HEK293 (cell line): ENCODE measurements at regions not wholly inside any gene's neighbourhood (a gene's known extent, or its start where the extent isn't known, plus 50 kb on each side); places are given as distances from the start of the nearest gene placed in this dataset.

ENCODE experiments used
- CTCF ChIA-PET: fragments of 350-600 bp; formaldehyde crosslinking; extraction: SDS; loops from one replicate; lab custom pipeline; 2021; ENCODE audit warnings: antibody characterized with exemption; lab: Yijun Ruan, JAX
- POLR2A ChIA-PET: fragments of 300-600 bp; formaldehyde crosslinking; extraction: SDS; loops from one replicate; lab custom pipeline; 2020; ENCODE audit warnings: antibody characterized with exemption, inconsistent platforms; lab: Yijun Ruan, JAX
- H3K27ac ChIP-seq: fragments of 200-500 bp; sonication (Bioruptor generic); 2 replicates; pipeline ENCODE4 v1.5.1; 2014; ENCODE audit warnings: low read depth, low read length, control low read depth, inconsistent platforms; ENCODE audit errors: extremely low read depth
- H3K36me3 ChIP-seq, 2 experiments: fragments of 200-500 bp in 1 of 2; sonication (Bioruptor generic) in 1 of 2; 1 replicate in 1 of 2; 2 replicates in 1 of 2; pipeline ENCODE4 v1.5.1; 2014 to 2017; ENCODE audit warnings: inconsistent platforms in 2 of 2, low read length in 2 of 2; ENCODE audit not compliant: control insufficient read depth in 2 of 2, insufficient read depth in 1 of 2
- H3K4me1 ChIP-seq: fragments of 200-500 bp; sonication (Bioruptor generic); 2 replicates; pipeline ENCODE4 v1.5.1; 2014; ENCODE audit warnings: mild to moderate bottlenecking, low read length, inconsistent platforms; ENCODE audit not compliant: control insufficient read depth, insufficient read depth
- H3K4me3 ChIP-seq: 2 replicates; pipeline ENCODE4 v1.5.1; 2011; ENCODE audit warnings: low read depth, mild to moderate bottlenecking, control low read depth, low read length, moderate library complexity
- H3K9me3 ChIP-seq: fragments of 200-500 bp; sonication (Bioruptor generic); 2 replicates; pipeline ENCODE4 v1.5.1; 2014; ENCODE audit warnings: low read depth, low read length, inconsistent platforms; ENCODE audit not compliant: control insufficient read depth, insufficient read depth
- BCL6B ChIP-seq: fragments of 450-650 bp; formaldehyde crosslinking; IDR thresholded peaks from 2 replicates; pipeline ENCODE4 v1.5.1; 2017; ENCODE audit warnings: missing biosample characterization, missing genetic modification characterization
- GFI1B ChIP-seq: fragments of 450-650 bp; formaldehyde crosslinking; IDR thresholded peaks from 2 replicates; pipeline ENCODE4 v1.5.1; 2016; ENCODE audit warnings: missing biosample characterization, missing genetic modification characterization
- HOXD13 ChIP-seq: sonication (generic); formaldehyde crosslinking; IDR thresholded peaks from 2 replicates; pipeline ENCODE4 v1.8.0; 2022; ENCODE audit warnings: missing genetic modification reagents, borderline replicate concordance
- MZF1 ChIP-seq: fragments of 450-650 bp; formaldehyde crosslinking; IDR thresholded peaks from 2 replicates; pipeline ENCODE4 v1.5.1; 2017; ENCODE audit warnings: missing biosample characterization, missing genetic modification characterization, borderline replicate concordance
- SP7 ChIP-seq: fragments of 450-650 bp; formaldehyde crosslinking; IDR thresholded peaks from 2 replicates; pipeline ENCODE4 v1.5.1; 2016; ENCODE audit warnings: missing biosample characterization, missing genetic modification characterization
- ZBTB20 ChIP-seq: fragments of 450-650 bp; formaldehyde crosslinking; IDR thresholded peaks from 2 replicates; pipeline ENCODE4 v1.5.1; 2016; ENCODE audit warnings: missing biosample characterization, missing genetic modification characterization
- ZNF114 ChIP-seq: fragments of 450-650 bp; formaldehyde crosslinking; IDR thresholded peaks from 2 replicates; pipeline ENCODE4 v1.5.0; 2017; ENCODE audit warnings: missing biosample characterization, missing genetic modification characterization
- ZNF274 ChIP-seq, 2 experiments: fragments of 200-500 bp in 1 of 2; fragments of 450-650 bp in 1 of 2; sonication (Bioruptor generic) in 1 of 2; formaldehyde crosslinking in 1 of 2; IDR thresholded peaks; 2 replicates each; pipeline versions ENCODE4 v1.5.1 to v1.6.1; 2014 to 2016; ENCODE audit warnings: borderline replicate concordance in 1 of 2, inconsistent platforms in 1 of 2, low read length in 1 of 2, missing biosample characterization in 1 of 2, missing genetic modification characterization in 1 of 2
- ZNF311 ChIP-seq: fragments of 450-650 bp; formaldehyde crosslinking; IDR thresholded peaks from 2 replicates; pipeline ENCODE4 v1.5.1; 2017; ENCODE audit warnings: missing biosample characterization, missing genetic modification characterization, borderline replicate concordance
- ZNF350 ChIP-seq: fragments of 450-650 bp; formaldehyde crosslinking; IDR thresholded peaks from 2 replicates; pipeline ENCODE4 v1.5.0; 2017; ENCODE audit warnings: missing biosample characterization, mild to moderate bottlenecking, missing genetic modification characterization
- ZNF354C ChIP-seq: fragments of 450-650 bp; formaldehyde crosslinking; IDR thresholded peaks from 2 replicates; pipeline ENCODE4 v1.5.1; 2016; ENCODE audit warnings: missing biosample characterization, missing genetic modification characterization, low read depth, borderline replicate concordance
- ZNF48 ChIP-seq: fragments of 450-650 bp; formaldehyde crosslinking; IDR thresholded peaks from 2 replicates; pipeline ENCODE4 v1.5.1; 2016; ENCODE audit warnings: missing biosample characterization, missing genetic modification characterization
- ZNF510 ChIP-seq: fragments of 450-650 bp; formaldehyde crosslinking; IDR thresholded peaks from 2 replicates; pipeline ENCODE4 v1.5.1; 2018; ENCODE audit warnings: mild to moderate bottlenecking, missing genetic modification characterization, missing biosample characterization; ENCODE audit not compliant: insufficient replicate concordance
- ZNF585B ChIP-seq: fragments of 450-650 bp; formaldehyde crosslinking; IDR thresholded peaks from 2 replicates; pipeline ENCODE4 v1.5.1; 2016; ENCODE audit warnings: missing biosample characterization, missing genetic modification characterization
- ZNF660 ChIP-seq: fragments of 450-650 bp; IDR thresholded peaks from 2 replicates; pipeline ENCODE4 v1.5.1; 2018; ENCODE audit warnings: missing biosample characterization, mild to moderate bottlenecking, missing genetic modification characterization
- ZNF670 ChIP-seq: fragments of 450-650 bp; formaldehyde crosslinking; IDR thresholded peaks from 2 replicates; pipeline ENCODE4 v1.5.1; 2016; ENCODE audit warnings: missing biosample characterization, missing genetic modification characterization, low read depth
- ZNF76 ChIP-seq: fragments of 450-650 bp; formaldehyde crosslinking; IDR thresholded peaks from 2 replicates; pipeline ENCODE4; 2016; ENCODE audit warnings: low read depth, missing biosample characterization, missing genetic modification characterization, borderline replicate concordance
- ZNF843 ChIP-seq: fragments of 450-650 bp; formaldehyde crosslinking; IDR thresholded peaks from 2 replicates; pipeline ENCODE4 v1.5.1; 2016; ENCODE audit warnings: missing biosample characterization, missing genetic modification characterization
- TF ChIP-seq, protein P1 (sequence below): fragments of 450-650 bp; formaldehyde crosslinking; conservative IDR thresholded peaks from 2 replicates; pipeline ENCODE4 v1.5.1; 2016; ENCODE audit warnings: low read depth, missing biosample characterization, missing genetic modification characterization
- TF ChIP-seq, protein P2 (sequence below): fragments of 450-650 bp; formaldehyde crosslinking; IDR thresholded peaks from 2 replicates; pipeline ENCODE4 v1.5.1; 2017; ENCODE audit warnings: missing biosample characterization, missing genetic modification characterization
- TF ChIP-seq, protein P3 (sequence below): IDR thresholded peaks from 2 replicates; pipeline ENCODE4 v1.6.1; 2011; ENCODE audit warnings: mild to moderate bottlenecking, low read depth, low read length, borderline replicate concordance
- TF ChIP-seq, protein P4 (sequence below): fragments of 450-650 bp; formaldehyde crosslinking; IDR thresholded peaks from 2 replicates; pipeline ENCODE4 v1.5.1; 2017; ENCODE audit warnings: missing biosample characterization, missing genetic modification characterization

GRCh38 chr12:105978686-105979085 lies 160.1 kb downstream of the NUAK1 start (continued):
- no peak for TF ChIP-seq ZNF843 (tag by site-specific recombination)
- TF ChIP-seq, protein P1, sequence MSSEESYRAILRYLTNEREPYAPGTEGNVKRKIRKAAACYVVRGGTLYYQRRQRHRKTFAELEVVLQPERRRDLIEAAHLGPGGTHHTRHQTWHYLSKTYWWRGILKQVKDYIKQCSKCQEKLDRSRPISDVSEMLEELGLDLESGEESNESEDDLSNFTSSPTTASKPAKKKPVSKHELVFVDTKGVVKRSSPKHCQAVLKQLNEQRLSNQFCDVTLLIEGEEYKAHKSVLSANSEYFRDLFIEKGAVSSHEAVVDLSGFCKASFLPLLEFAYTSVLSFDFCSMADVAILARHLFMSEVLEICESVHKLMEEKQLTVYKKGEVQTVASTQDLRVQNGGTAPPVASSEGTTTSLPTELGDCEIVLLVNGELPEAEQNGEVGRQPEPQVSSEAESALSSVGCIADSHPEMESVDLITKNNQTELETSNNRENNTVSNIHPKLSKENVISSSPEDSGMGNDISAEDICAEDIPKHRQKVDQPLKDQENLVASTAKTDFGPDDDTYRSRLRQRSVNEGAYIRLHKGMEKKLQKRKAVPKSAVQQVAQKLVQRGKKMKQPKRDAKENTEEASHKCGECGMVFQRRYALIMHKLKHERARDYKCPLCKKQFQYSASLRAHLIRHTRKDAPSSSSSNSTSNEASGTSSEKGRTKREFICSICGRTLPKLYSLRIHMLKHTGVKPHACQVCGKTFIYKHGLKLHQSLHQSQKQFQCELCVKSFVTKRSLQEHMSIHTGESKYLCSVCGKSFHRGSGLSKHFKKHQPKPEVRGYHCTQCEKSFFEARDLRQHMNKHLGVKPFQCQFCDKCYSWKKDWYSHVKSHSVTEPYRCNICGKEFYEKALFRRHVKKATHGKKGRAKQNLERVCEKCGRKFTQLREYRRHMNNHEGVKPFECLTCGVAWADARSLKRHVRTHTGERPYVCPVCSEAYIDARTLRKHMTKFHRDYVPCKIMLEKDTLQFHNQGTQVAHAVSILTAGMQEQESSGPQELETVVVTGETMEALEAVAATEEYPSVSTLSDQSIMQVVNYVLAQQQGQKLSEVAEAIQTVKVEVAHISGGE (tag by site-specific recombination): no peak
- no peak for TF ChIP-seq ZNF510 (tag by site-specific recombination)
- TF ChIP-seq ZNF354C: no peak
- TF ChIP-seq, all 188 proteins: peak for 0

DNA sequence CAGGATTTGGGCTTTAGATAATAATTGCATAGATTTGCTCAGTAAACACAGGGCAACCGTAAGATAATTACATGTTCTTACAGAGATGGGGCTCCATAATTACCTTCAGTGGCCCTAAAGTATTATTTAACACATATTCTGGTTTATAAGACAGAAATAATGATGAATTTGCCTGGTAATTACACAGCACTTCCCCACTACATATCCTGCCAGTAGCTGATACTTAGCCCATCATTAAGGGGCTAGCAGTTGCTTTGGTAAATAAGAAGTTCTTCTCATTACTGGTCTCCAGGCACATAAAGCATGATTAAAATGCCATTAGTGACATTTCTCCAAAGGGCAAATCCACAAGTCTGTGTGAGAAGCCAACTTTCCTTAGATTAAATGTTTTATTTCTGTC lies 158.7 kb downstream of the NUAK1 start:
- Histone ChIP-seq H3K9me3 (no peaks in the 10 kb centered on the region), H3K4me1 (no peaks in the 10 kb centered on the region), H3K4me3 (no peak overlapping the region), H3K27ac (no peak overlapping the region), H3K36me3 (no peaks in the 10 kb centered on the region)
- ChIA-PET POLR2A (no interaction called here), CTCF (no interaction called here)
- TF ChIP-seq BCL6B (tag by site-specific recombination): no peak
- peak; percentile 100 for TF ChIP-seq SP7 (tag by site-specific recombination)

DNA sequence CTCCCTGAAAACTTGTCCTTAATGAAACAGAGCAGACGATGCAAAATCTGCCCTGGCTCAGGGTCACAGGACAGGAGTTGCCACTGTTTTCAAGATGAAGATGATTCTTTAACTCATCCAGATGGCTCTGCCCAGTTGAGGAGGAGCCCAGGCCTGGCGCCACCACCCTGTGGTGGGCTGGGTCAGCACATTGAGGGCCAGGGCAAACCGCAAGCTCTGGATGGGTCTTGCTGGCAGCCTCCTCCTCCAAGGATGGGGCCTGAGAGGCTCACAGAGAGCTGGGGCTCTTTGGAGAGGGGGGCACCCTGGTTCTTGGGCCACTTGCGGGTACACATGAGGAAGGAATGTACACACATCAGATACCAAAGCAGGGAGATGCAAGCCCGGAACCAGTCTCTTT lies 158.2 kb downstream of the NUAK1 start:
- Histone ChIP-seq H3K4me3 (no peak overlapping the region), H3K27ac (no peak overlapping the region), H3K4me1 (no peaks in the 10 kb centered on the region), H3K36me3 (no peaks in the 10 kb centered on the region), H3K9me3 (no peaks in the 10 kb centered on the region)
- CTCF ChIA-PET: interaction anchor here (0.7 kb wide), 1 partner anchor 60 kb away, joined by 4 read pairs; no protein-coding TSS in a partner anchor
- POLR2A ChIA-PET: no interaction called here
- TF ChIP-seq ZNF76 (tag by site-specific recombination) (no peak), ZBTB20 (tag by site-specific recombination) (no peak), ZNF670 (no peak), ZNF311 (tag by site-specific recombination) (no peak), ZNF585B (tag by site-specific recombination) (no peak), ZNF48 (tag by site-specific recombination) (no peak), HOXD13 (CRISPR knock-in tag) (no peak), ZNF114 (tag by site-specific recombination) (no peak), ZNF660 (tag by site-specific recombination) (no peak), ZNF350 (tag by site-specific recombination) (no peak), MZF1 (no peak), GFI1B (tag by site-specific recombination) (no peak), ZNF274 (IDR thresholded peaks at IDR 0.05; ENCODE audit: low read length) (no peak), ZNF274 (tag by site-specific recombination; IDR thresholded peaks at IDR 0.05; ENCODE audit: borderline replicate concordance) (no peak)
- TF ChIP-seq, protein P2, sequence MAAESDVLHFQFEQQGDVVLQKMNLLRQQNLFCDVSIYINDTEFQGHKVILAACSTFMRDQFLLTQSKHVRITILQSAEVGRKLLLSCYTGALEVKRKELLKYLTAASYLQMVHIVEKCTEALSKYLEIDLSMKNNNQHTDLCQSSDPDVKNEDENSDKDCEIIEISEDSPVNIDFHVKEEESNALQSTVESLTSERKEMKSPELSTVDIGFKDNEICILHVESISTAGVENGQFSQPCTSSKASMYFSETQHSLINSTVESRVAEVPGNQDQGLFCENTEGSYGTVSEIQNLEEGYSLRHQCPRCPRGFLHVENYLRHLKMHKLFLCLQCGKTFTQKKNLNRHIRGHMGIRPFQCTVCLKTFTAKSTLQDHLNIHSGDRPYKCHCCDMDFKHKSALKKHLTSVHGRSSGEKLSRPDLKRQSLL: no peak
- TF ChIP-seq, protein P3, sequence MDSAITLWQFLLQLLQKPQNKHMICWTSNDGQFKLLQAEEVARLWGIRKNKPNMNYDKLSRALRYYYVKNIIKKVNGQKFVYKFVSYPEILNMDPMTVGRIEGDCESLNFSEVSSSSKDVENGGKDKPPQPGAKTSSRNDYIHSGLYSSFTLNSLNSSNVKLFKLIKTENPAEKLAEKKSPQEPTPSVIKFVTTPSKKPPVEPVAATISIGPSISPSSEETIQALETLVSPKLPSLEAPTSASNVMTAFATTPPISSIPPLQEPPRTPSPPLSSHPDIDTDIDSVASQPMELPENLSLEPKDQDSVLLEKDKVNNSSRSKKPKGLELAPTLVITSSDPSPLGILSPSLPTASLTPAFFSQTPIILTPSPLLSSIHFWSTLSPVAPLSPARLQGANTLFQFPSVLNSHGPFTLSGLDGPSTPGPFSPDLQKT: no peak
- TF ChIP-seq, protein P4, sequence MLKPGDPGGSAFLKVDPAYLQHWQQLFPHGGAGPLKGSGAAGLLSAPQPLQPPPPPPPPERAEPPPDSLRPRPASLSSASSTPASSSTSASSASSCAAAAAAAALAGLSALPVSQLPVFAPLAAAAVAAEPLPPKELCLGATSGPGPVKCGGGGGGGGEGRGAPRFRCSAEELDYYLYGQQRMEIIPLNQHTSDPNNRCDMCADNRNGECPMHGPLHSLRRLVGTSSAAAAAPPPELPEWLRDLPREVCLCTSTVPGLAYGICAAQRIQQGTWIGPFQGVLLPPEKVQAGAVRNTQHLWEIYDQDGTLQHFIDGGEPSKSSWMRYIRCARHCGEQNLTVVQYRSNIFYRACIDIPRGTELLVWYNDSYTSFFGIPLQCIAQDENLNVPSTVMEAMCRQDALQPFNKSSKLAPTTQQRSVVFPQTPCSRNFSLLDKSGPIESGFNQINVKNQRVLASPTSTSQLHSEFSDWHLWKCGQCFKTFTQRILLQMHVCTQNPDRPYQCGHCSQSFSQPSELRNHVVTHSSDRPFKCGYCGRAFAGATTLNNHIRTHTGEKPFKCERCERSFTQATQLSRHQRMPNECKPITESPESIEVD (tag by site-specific recombination): no peak
- TF ChIP-seq, all 188 proteins: peak for 0
